A673 (cell line): ENCODE measurements at regions not wholly inside any gene's neighbourhood (a gene's known extent, or its start where the extent isn't known, plus 50 kb on each side); places are given as distances from the start of the nearest gene placed in this dataset.

Experiments used
- BruUV-seq: library from RNA; stranded (reverse); fragments of 400-500 nt; replicated peaks from 2 replicates; lab custom pipeline; 2021; lab: Mats Ljungman, UMichigan
- CTCF ChIA-PET: fragments of 300-600 bp; sonication (Branson Sonifier 250); formaldehyde crosslinking; loops from one replicate; lab custom pipeline; 2022; ENCODE audit warnings: antibody characterized with exemption; lab: Charles Lee
- POLR2A ChIA-PET: fragments of 300-600 bp; sonication (Branson Sonifier 250); formaldehyde crosslinking; loops from one replicate; lab custom pipeline; 2022; ENCODE audit warnings: antibody characterized with exemption; ENCODE audit not compliant: low non-redundant PET; lab: Charles Lee
- DNase-seq: peaks from one replicate; pipeline ENCODE4 v3.0.0-alpha.2; 2015; ENCODE audit warnings: low spot score
- H3K27ac ChIP-seq: fragments of 200-600 bp; sonication (generic); 2 replicates; pipeline ENCODE4 v1.5.1; 2016; ENCODE audit warnings: mixed run types, low read depth, mild to moderate bottlenecking, mixed read lengths, antibody characterized with exemption, low read length; ENCODE audit not compliant: poor library complexity, severe bottlenecking
- H3K27me3 ChIP-seq: fragments of 200-600 bp; sonication (generic); replicated peaks from 2 replicates; pipeline ENCODE4 v1.6.1; 2017; ENCODE audit warnings: mixed run types, low read depth, mild to moderate bottlenecking, mixed read lengths, antibody characterized with exemption, low read length; ENCODE audit not compliant: insufficient read depth, poor library complexity
- H3K36me3 ChIP-seq: fragments of 200-600 bp; sonication (generic); 2 replicates; pipeline ENCODE4 v1.6.1; 2016; ENCODE audit warnings: mixed run types, mild to moderate bottlenecking, mixed read lengths, antibody characterized with exemption, low read length; ENCODE audit not compliant: insufficient read depth, poor library complexity, severe bottlenecking
- H3K4me1 ChIP-seq: fragments of 200-600 bp; sonication (generic); 2 replicates; pipeline ENCODE4 v1.6.1; 2017; ENCODE audit warnings: mixed run types, mild to moderate bottlenecking, mixed read lengths, antibody characterized with exemption, low read length; ENCODE audit not compliant: insufficient read depth, poor library complexity, severe bottlenecking
- H3K4me3 ChIP-seq: fragments of 200-600 bp; sonication (generic); 2 replicates; pipeline ENCODE4 v1.5.1; 2016; ENCODE audit warnings: low read depth, mixed run types, mild to moderate bottlenecking, mixed read lengths, low read length; ENCODE audit not compliant: poor library complexity, severe bottlenecking
- H3K9me3 ChIP-seq: fragments of 200-600 bp; sonication (generic); 2 replicates; pipeline ENCODE4 v1.6.1; 2016; ENCODE audit warnings: mixed run types, low read depth, mild to moderate bottlenecking, mixed read lengths, antibody characterized with exemption, low read length; ENCODE audit not compliant: poor library complexity, severe bottlenecking
- EZH2 ChIP-seq: fragments of 200-600 bp; sonication (generic); IDR thresholded peaks from 2 replicates; pipeline ENCODE4 v1.6.1; 2017; ENCODE audit warnings: borderline replicate concordance, low read depth, mild to moderate bottlenecking, mixed read lengths, antibody characterized with exemption, low read length; ENCODE audit not compliant: poor library complexity, severe bottlenecking
- intact Hi-C: fragments of 100-400 bp; cut with micrococcal nuclease; formaldehyde crosslinking; loops from one replicate; pipeline ENCODE4 v1.10.0; 2022; ENCODE audit not compliant: unreplicated experiment
- TF ChIP-seq, protein P1 (sequence below): fragments of 300-800, 200-600 bp; sonication (generic); conservative IDR thresholded peaks from 2 replicates; pipeline ENCODE4 v1.5.1; 2017; ENCODE audit warnings: low read depth, mild to moderate bottlenecking, antibody characterized with exemption, low read length, moderate library complexity, mixed read lengths

DNA sequence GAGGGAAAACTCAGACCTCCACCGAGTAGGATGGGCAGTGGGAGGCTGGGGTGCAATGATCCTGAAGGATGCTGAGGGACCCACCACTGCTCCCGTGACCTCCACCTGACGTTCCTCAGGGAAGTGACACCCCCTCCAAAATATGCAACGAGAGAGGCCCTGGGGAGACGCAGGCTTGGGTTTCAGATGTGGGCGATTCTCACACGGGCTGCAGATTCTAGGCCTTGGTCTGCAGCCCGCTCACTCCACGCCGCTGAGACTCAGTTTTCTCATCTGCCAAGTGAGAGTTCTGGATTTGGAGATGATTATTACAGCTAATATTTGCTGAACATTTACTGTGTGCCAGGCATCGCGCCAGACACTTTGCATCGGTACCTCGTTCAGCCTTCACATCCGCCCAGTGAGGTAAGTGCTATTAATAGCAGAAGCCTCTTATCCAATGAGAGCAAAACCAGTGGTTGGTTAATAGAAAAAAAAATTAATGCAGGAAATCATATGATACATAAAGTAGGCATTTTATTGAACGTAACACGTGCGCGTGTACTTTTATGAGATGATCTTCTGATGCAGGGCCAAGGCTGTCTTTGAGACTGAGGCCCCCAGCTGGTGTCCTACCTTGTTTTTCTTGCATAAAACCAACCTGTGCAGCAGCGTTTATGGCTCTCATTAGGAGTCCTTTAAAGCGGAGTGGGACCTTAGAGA, 102.0 kb upstream of the RUNX3 start:
- ChIA-PET CTCF (no interaction called here), POLR2A (no interaction called here)
- H3K9me3 ChIP-seq, result no peaks in the 10 kb centered on the region
- no peak for TF ChIP-seq EZH2
- TF ChIP-seq, protein P1, sequence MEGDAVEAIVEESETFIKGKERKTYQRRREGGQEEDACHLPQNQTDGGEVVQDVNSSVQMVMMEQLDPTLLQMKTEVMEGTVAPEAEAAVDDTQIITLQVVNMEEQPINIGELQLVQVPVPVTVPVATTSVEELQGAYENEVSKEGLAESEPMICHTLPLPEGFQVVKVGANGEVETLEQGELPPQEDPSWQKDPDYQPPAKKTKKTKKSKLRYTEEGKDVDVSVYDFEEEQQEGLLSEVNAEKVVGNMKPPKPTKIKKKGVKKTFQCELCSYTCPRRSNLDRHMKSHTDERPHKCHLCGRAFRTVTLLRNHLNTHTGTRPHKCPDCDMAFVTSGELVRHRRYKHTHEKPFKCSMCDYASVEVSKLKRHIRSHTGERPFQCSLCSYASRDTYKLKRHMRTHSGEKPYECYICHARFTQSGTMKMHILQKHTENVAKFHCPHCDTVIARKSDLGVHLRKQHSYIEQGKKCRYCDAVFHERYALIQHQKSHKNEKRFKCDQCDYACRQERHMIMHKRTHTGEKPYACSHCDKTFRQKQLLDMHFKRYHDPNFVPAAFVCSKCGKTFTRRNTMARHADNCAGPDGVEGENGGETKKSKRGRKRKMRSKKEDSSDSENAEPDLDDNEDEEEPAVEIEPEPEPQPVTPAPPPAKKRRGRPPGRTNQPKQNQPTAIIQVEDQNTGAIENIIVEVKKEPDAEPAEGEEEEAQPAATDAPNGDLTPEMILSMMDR, result no peak
- no TSS peak for BruUV-seq
- H3K27ac ChIP-seq, result no peak overlapping the region
- DNase-seq, result peak; percentile 46
- no peaks in the 10 kb centered on the region for H3K27me3 ChIP-seq
- intact Hi-C loops, result no loop called here
- no peak overlapping the region for H3K4me3 ChIP-seq
- no peaks in the 10 kb centered on the region for H3K36me3 ChIP-seq
- H3K4me1 ChIP-seq, result peaks cover 13% of the 10 kb centered on the region

DNA sequence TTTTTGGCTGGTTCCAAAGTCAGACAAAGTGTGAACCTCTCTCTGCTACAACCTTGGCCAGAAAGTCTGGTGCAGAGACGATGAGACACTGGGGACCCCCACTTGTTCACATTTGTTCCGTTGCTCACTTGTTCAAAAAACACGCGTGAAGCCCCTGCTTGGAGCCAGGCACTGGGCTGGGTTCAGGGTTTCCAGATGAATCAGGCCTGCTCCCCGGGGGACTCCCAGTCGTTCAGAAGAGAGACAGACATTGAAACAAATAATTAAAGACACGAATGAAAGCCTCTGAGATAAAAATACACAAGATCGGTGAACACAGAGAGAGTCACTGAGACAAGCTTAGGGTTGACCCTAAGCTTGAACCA, 101.5 kb upstream of the RUNX3 start:
- no TSS peak for BruUV-seq
- Histone ChIP-seq H3K27ac (no peak overlapping the region), H3K4me3 (no peak overlapping the region), H3K9me3 (no peaks in the 10 kb centered on the region), H3K36me3 (no peaks in the 10 kb centered on the region), H3K4me1 (peaks cover 13% of the 10 kb centered on the region), H3K27me3 (no peaks in the 10 kb centered on the region)
- TF ChIP-seq EZH2, result no peak
- TF ChIP-seq, protein P1, result no peak
- CTCF ChIA-PET, result no interaction called here
- POLR2A ChIA-PET, result no interaction called here
- DNase-seq, result no peak
- intact Hi-C loops, result no loop called here

DNA sequence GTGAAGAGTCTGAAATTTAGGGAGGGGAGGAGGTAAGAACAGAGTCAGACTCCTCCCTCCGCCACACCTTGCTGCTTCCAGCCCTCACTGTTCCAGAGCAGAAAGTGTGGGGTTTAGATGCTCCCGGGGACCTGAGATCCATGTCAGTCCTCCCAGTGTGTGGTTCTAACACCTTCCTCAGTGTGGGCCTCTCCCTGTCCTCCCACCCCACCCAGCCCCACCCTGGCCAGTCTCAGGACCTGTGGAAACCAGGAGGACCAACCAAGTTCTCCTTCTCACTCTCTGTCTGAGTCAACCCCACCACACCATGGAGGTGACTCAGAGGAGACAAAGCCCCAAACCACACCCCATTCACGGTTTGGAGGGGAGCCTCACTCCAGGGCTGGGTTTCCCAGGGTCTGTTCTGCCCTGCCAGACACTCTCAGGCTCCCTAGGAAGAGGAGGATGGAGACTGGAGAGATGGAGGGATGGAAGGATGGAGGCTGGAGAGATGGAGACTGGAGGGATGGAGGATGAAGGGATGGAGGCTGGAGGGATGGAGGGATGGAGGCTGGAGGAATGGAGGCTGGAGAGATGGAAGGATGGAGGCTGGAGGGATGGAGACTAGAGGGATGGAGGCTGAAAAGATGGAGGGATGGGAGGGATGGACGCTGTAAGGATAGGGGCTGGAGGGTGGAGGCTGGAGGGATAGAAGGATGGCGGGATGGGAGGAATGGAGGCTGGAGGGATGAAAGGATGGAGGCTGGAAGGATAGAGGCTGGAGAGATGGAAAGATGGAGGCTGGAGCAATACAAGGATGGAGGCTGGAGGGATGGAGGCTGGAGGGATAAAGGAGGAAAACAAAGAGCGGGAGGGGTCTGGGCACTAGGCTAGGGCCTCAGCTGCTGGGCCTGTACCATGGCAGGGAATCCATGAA, 100.9 kb upstream of the RUNX3 start:
- ChIA-PET POLR2A (interaction anchor here (0.7 kb wide), 1 partner anchor 36 kb away, joined by 3 read pairs; no protein-coding TSS in a partner anchor), CTCF (no interaction called here)
- H3K4me1 ChIP-seq, result peaks cover 13% of the 10 kb centered on the region
- TF ChIP-seq, protein P1, result no peak
- no peak for TF ChIP-seq EZH2
- no peak for DNase-seq
- H3K4me3 ChIP-seq, result no peak overlapping the region
- H3K9me3 ChIP-seq, result no peaks in the 10 kb centered on the region
- no peak overlapping the region for H3K27ac ChIP-seq
- H3K36me3 ChIP-seq, result no peaks in the 10 kb centered on the region
- H3K27me3 ChIP-seq, result no peaks in the 10 kb centered on the region
- BruUV-seq, result no TSS peak
- intact Hi-C loops, result no loop called here
